Activated CD8-positive, alpha-beta T cell treated with anti-CD3 and anti-CD28 coated beads, Interleukin-2, amount 10 ng/mL, durations not matched to agents 7 days and 5 days (primary cell): ENCODE measurements at regions not wholly inside any gene's neighbourhood (a gene's known extent, or its start where the extent isn't known, plus 50 kb on each side); places are given as distances from the start of the nearest gene placed in this dataset.
"Not testable (repeated sequence)": the region's sequence is repeated elsewhere in the genome, so short reads cannot be mapped to it uniquely, and the experiment has no call there.

ENCODE experiments used
- ATAC-seq: fragments of 150-1000 bp; cut with Tn5 transposase; one replicate; pipeline ENCODE4 v1.10.0; 2021; ENCODE audit warnings: moderate library complexity
- CTCF ChIA-PET: fragments of 350-600 bp; sonication (Branson Sonifier 250); formaldehyde crosslinking; loops from one replicate; lab custom pipeline; 2021; ENCODE audit warnings: antibody characterized with exemption; lab: Charles Lee
- POLR2A ChIA-PET: fragments of 350-600 bp; sonication (Branson Sonifier 250); formaldehyde crosslinking; loops from one replicate; lab custom pipeline; 2021; ENCODE audit warnings: antibody characterized with exemption; lab: Charles Lee
- DNase-seq: peaks from one replicate; pipeline ENCODE4 v3.0.0-alpha.2; 2020
- H3K27ac Mint-ChIP-seq: one replicate; pipeline ENCODE4 v1.8.0; 2021; ENCODE audit warnings: mild to moderate bottlenecking, mixed read lengths
- H3K27me3 Mint-ChIP-seq: one replicate; pipeline ENCODE4 v1.8.0; 2021; ENCODE audit warnings: low read depth, mixed read lengths
- H3K36me3 Mint-ChIP-seq: one replicate; pipeline ENCODE4 v1.8.0; 2021; ENCODE audit warnings: low read depth, mixed read lengths
- H3K4me1 Mint-ChIP-seq: one replicate; pipeline ENCODE4 v1.8.0; 2021; ENCODE audit warnings: low read depth, mixed read lengths
- H3K4me3 Mint-ChIP-seq: one replicate; pipeline ENCODE4 v1.8.0; 2021; ENCODE audit warnings: mild to moderate bottlenecking, mixed read lengths
- H3K9me3 Mint-ChIP-seq: one replicate; pipeline ENCODE4 v1.8.0; 2022; ENCODE audit warnings: mixed read lengths; ENCODE audit not compliant: insufficient read depth

- H3K4me3 Mint-ChIP-seq, H3K36me3 Mint-ChIP-seq, H3K4me1 Mint-ChIP-seq, CTCF ChIA-PET, POLR2A ChIA-PET, H3K27me3 Mint-ChIP-seq, DNase-seq, ATAC-seq, H3K27ac Mint-ChIP-seq: not testable (repeated sequence)
- peaks cover 38% of the 10 kb centered on the region for H3K9me3 Mint-ChIP-seq
Measured at GRCh38 chr20:29409160-29409689, 1848.2 kb upstream of the DEFB115 start.

- Mint-ChIP-seq H3K27ac (no peak overlapping the region), H3K36me3 (peaks cover 4% of the 10 kb centered on the region), H3K4me1 (no peaks in the 10 kb centered on the region), H3K9me3 (peaks cover 34% of the 10 kb centered on the region), H3K27me3 (no peaks in the 10 kb centered on the region), H3K4me3 (no peak overlapping the region)
- ATAC-seq (no peak), DNase-seq (no peak)
- ChIA-PET CTCF (no interaction called here), POLR2A (no interaction called here)
Measured at GRCh38 chr20:29409833-29410805, 1847.3 kb upstream of the DEFB115 start.

GRCh38 chr20:29410806-29411457 is 1846.5 kb upstream of the DEFB115 start:
- no peak overlapping the region for H3K4me3 Mint-ChIP-seq
- H3K27ac Mint-ChIP-seq: no peak overlapping the region
- H3K36me3 Mint-ChIP-seq: peaks cover 4% of the 10 kb centered on the region
- CTCF ChIA-PET: no interaction called here
- H3K4me1 Mint-ChIP-seq: no peaks in the 10 kb centered on the region
- POLR2A ChIA-PET: no interaction called here
- H3K9me3 Mint-ChIP-seq: peaks cover 34% of the 10 kb centered on the region
- no peaks in the 10 kb centered on the region for H3K27me3 Mint-ChIP-seq
- DNase-seq: no peak
- ATAC-seq: no peak

- CTCF ChIA-PET, H3K4me1 Mint-ChIP-seq, POLR2A ChIA-PET, DNase-seq, H3K4me3 Mint-ChIP-seq, H3K36me3 Mint-ChIP-seq, H3K27ac Mint-ChIP-seq, H3K27me3 Mint-ChIP-seq, ATAC-seq: not testable (repeated sequence)
- H3K9me3 Mint-ChIP-seq: peaks cover 30% of the 10 kb centered on the region
Measured at GRCh38 chr20:29411458-29411820, 1846.0 kb upstream of the DEFB115 start.

GRCh38 chr20:29419378-29419777 is 1838.1 kb upstream of the DEFB115 start:
- H3K9me3 Mint-ChIP-seq: peaks cover 8% of the 10 kb centered on the region
- no peaks in the 10 kb centered on the region for H3K27me3 Mint-ChIP-seq
- no peak overlapping the region for H3K4me3 Mint-ChIP-seq
- H3K36me3 Mint-ChIP-seq: no peaks in the 10 kb centered on the region
- POLR2A ChIA-PET: no interaction called here
- CTCF ChIA-PET: no interaction called here
- DNase-seq (no peak), ATAC-seq (no peak)
- no peak overlapping the region for H3K27ac Mint-ChIP-seq
- H3K4me1 Mint-ChIP-seq: no peaks in the 10 kb centered on the region

- no peak overlapping the region for H3K4me3 Mint-ChIP-seq
- CTCF ChIA-PET: no interaction called here
Measured at GRCh38 chr20:29427201-29428060, 1830.0 kb upstream of the DEFB115 start.

GRCh38 chr20:29430531-29430930 is 1826.9 kb upstream of the DEFB115 start:
- ChIA-PET CTCF (no interaction called here), POLR2A (no interaction called here)
- ATAC-seq (no peak), DNase-seq (no peak)
- Mint-ChIP-seq H3K4me3 (no peak overlapping the region), H3K27me3 (no peaks in the 10 kb centered on the region), H3K9me3 (peaks cover 7% of the 10 kb centered on the region), H3K36me3 (no peaks in the 10 kb centered on the region), H3K27ac (no peak overlapping the region), H3K4me1 (no peaks in the 10 kb centered on the region)

More at GRCh38 chr20:29427201-29428060, 1830.0 kb upstream of the DEFB115 start:
- Mint-ChIP-seq H3K27me3 (no peaks in the 10 kb centered on the region), H3K4me1 (no peaks in the 10 kb centered on the region), H3K27ac (no peak overlapping the region), H3K9me3 (peaks cover 7% of the 10 kb centered on the region), H3K36me3 (no peaks in the 10 kb centered on the region)
- no peak for ATAC-seq
- POLR2A ChIA-PET: no interaction called here
- DNase-seq: no peak

- CTCF ChIA-PET, H3K27me3 Mint-ChIP-seq, DNase-seq, H3K4me1 Mint-ChIP-seq, ATAC-seq, H3K9me3 Mint-ChIP-seq, POLR2A ChIA-PET, H3K36me3 Mint-ChIP-seq, H3K27ac Mint-ChIP-seq, H3K4me3 Mint-ChIP-seq: not testable (repeated sequence)
Measured at GRCh38 chr20:29440721-29441120, 1816.7 kb upstream of the DEFB115 start.

GRCh38 chr20:29443206-29443781 is 1814.2 kb upstream of the DEFB115 start:
- not testable (repeated sequence) for ATAC-seq

GRCh38 chr20:29443819-29444218 is 1813.6 kb upstream of the DEFB115 start:
- Mint-ChIP-seq H3K4me3 (no peak overlapping the region), H3K4me1 (no peaks in the 10 kb centered on the region), H3K27me3 (no peaks in the 10 kb centered on the region), H3K9me3 (no peaks in the 10 kb centered on the region), H3K27ac (no peak overlapping the region), H3K36me3 (no peaks in the 10 kb centered on the region)
- DNase-seq (no peak), ATAC-seq (no peak)
- ChIA-PET CTCF (no interaction called here), POLR2A (no interaction called here)

More at GRCh38 chr20:29443206-29443781, 1814.2 kb upstream of the DEFB115 start:
- POLR2A ChIA-PET, H3K4me3 Mint-ChIP-seq, CTCF ChIA-PET, H3K9me3 Mint-ChIP-seq, DNase-seq, H3K4me1 Mint-ChIP-seq, H3K27me3 Mint-ChIP-seq, H3K27ac Mint-ChIP-seq, H3K36me3 Mint-ChIP-seq: not testable (repeated sequence)
